ENCODE measurements at regions not wholly inside any gene's neighbourhood (a gene's known extent, or its start where the extent isn't known, plus 50 kb on each side); places are given as distances from the start of the nearest gene placed in this dataset.

DNA sequence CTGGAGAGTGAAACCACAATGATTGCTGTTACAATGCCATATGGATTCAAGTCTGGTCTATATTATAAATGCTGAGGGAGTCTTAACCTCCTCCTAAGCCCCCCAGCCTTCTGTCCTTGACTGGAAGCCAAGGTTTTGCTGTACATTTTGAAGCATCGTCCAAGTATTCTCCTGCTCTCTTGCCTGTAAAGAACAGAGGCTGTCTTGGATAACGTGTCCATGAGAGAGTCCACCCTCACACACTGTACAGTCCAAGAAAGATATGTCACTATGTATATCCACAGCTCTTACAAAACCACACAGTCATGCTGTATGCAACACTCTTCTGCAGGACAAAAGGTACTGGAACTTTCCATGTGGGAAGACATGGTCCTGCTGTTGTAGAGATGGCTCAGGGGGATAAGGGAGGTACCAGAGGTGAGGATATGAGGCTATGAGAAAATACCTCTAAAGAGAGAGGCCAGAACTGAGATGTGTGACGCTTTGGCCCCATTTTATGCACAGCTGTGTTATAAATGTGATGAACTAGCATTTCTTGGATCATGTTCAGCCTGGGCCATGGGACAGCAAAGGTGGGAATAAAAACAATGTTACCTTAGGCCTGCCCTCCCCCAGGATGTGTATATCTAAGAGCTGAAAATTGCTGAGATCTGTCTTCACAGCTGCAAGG, 678.6 kb downstream of the IQCM start:
- no peak overlapping the region for H3K27ac ChIP-seq
- H3K4me1 ChIP-seq (replicated peaks in 1 of 2): no peaks in the 10 kb centered on the region
- 60 to 75% (median 63%) methylated on average over 3 of the region's 3 CpGs for WGBS, 4 donors
- no peaks in the 10 kb centered on the region for H3K9me3 ChIP-seq (replicated peaks in 1 of 3)
- DNase-seq: no peak
- intact Hi-C loops (cut with DNase I): no loop called here
- H3K27me3 ChIP-seq: no peaks in the 10 kb centered on the region
- no peak for TF ChIP-seq POLR2A (IDR thresholded peaks at IDR 0.05)
- TF ChIP-seq, protein P1, sequence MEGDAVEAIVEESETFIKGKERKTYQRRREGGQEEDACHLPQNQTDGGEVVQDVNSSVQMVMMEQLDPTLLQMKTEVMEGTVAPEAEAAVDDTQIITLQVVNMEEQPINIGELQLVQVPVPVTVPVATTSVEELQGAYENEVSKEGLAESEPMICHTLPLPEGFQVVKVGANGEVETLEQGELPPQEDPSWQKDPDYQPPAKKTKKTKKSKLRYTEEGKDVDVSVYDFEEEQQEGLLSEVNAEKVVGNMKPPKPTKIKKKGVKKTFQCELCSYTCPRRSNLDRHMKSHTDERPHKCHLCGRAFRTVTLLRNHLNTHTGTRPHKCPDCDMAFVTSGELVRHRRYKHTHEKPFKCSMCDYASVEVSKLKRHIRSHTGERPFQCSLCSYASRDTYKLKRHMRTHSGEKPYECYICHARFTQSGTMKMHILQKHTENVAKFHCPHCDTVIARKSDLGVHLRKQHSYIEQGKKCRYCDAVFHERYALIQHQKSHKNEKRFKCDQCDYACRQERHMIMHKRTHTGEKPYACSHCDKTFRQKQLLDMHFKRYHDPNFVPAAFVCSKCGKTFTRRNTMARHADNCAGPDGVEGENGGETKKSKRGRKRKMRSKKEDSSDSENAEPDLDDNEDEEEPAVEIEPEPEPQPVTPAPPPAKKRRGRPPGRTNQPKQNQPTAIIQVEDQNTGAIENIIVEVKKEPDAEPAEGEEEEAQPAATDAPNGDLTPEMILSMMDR (IDR thresholded peaks at IDR 0.05): no peak
- no peak overlapping the region for H3K4me3 ChIP-seq
- H3K36me3 ChIP-seq (replicated peaks in 1 of 2): no peaks in the 10 kb centered on the region

DNA sequence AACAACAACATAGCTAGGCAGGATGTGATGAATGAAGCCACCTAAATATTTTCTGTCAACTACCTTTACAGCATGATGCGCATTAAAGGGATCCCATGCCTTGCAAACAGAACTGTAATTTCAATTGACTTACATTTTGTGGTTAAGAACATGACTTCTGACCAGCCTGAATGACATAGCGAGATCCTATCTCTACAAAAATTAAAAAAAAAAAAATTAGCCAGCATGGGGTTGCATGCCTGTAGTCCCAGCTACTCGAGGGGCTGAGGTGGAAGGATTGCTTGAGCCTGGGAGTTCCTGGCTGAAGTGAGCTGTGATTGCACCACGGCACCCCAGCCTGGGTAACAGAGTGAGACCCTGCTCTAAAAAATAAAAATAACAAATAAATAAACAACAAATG, 680.6 kb downstream of the IQCM start:
- Histone ChIP-seq H3K4me1 (replicated peaks in 1 of 2) (no peaks in the 10 kb centered on the region), H3K4me3 (no peak overlapping the region), H3K27me3 (no peaks in the 10 kb centered on the region), H3K27ac (no peak overlapping the region), H3K9me3 (replicated peaks in 1 of 3) (no peaks in the 10 kb centered on the region), H3K36me3 (replicated peaks in 1 of 2) (no peaks in the 10 kb centered on the region)
- 64 to 70% (median 66%) methylated on average over 4 of the region's 4 CpGs for WGBS, 4 donors
- DNase-seq: no peak
- intact Hi-C loops (cut with DNase I): no loop called here
- no peak for TF ChIP-seq POLR2A (IDR thresholded peaks at IDR 0.05)
- TF ChIP-seq, protein P1 (IDR thresholded peaks at IDR 0.05): no peak

DNA sequence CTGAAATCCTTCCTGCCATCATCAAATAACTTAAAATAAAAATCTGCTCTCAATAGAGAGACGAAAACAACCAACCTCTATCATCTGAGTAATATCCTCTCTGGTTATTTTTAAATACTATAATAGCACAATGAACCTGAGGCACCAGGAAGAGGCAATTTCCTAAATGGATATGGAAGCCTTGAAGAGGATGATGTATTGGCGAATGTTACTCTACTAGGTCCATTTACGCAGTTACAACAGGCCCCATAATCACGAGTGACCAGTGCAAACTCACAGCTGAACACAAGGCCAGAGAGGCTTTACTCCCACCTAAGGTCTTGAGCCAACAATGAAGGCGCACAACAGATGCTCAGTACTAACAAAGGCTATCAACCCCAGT, 678.8 kb upstream of the NR3C2 start:
- intact Hi-C loops (cut with DNase I): no loop called here

DNA sequence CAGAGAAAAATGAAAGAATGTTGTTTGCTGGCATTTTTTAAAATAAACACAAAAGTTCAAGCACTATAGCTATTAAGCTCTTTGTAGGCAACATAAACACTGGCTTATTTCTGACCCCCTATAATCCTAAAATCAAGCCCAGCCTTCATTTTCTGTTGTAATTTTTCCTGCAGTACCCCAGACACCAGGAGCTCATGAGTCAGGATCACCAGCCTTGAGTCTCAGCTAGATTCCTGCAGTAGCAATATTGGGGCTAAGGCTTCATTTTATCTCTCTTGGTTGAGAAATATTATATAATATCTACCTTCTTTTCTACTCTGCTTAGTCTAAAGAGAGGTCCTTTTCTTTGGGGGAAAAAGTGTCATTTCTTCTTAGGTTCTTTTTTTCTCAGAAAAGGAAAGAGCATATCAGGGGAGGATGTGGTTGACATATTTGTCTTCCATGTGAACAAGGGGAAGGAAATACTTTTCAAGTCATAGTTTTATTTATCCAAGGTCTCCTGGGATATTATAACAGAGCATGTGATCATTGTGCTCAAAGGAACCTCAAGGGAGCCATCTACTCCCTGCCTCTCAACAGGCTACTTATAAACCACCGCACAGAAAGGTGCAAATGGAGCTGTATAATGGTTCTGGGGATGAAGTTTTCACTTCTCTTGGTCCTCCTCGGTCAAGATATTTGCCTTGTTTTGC, 678.3 kb upstream of the NR3C2 start:
- 50 to 63% (median 56%) methylated on average over 2 of the region's 2 CpGs for WGBS, 4 donors
- Histone ChIP-seq H3K27me3 (no peaks in the 10 kb centered on the region), H3K9me3 (replicated peaks in 1 of 3) (no peaks in the 10 kb centered on the region), H3K27ac (no peak overlapping the region), H3K4me1 (replicated peaks in 1 of 2) (no peaks in the 10 kb centered on the region), H3K36me3 (replicated peaks in 1 of 2) (no peaks in the 10 kb centered on the region), H3K4me3 (no peak overlapping the region)
- intact Hi-C loops (cut with DNase I): no loop called here
- DNase-seq: no peak
- TF ChIP-seq POLR2A (IDR thresholded peaks at IDR 0.05): no peak

More for the DNA sequence above, 678.8 kb upstream of the NR3C2 start:
- Histone ChIP-seq H3K9me3 (replicated peaks in 1 of 3) (no peaks in the 10 kb centered on the region), H3K4me1 (replicated peaks in 1 of 2) (no peaks in the 10 kb centered on the region), H3K4me3 (no peak overlapping the region), H3K27me3 (no peaks in the 10 kb centered on the region), H3K36me3 (replicated peaks in 1 of 2) (no peaks in the 10 kb centered on the region), H3K27ac (no peak overlapping the region)
- 65 to 81% (median 71%) methylated on average over 5 of the region's 5 CpGs for WGBS, 4 donors
- TF ChIP-seq, protein P1 (IDR thresholded peaks at IDR 0.05): no peak
- TF ChIP-seq POLR2A (IDR thresholded peaks at IDR 0.05): no peak
- no peak for DNase-seq

DNA sequence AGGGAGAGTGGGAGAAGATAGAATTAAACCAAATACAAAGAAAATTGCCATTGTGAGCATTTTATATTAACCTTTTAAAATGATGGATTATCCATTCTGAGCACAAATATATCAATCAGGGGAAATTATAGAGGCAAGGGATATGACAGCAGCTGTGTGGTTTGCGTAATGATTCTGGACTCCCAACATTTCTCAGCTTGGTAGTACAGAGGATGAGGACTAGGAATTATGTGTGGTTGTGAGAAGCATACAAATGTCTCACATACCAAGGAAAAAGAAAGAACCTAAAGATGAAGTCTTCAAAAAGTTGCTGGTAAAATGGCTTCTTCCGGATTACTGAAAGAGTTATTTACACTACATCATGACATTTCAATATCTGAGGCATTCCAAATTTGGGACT, 674.6 kb upstream of the NR3C2 start:
- WGBS, 4 donors: 82 to 94% (median 87%) methylated on average over 2 of the region's 2 CpGs
- intact Hi-C loops (cut with DNase I): no loop called here

More for the DNA sequence above, 674.6 kb upstream of the NR3C2 start:
- Histone ChIP-seq H3K4me3 (no peak overlapping the region), H3K27ac (no peak overlapping the region), H3K27me3 (no peaks in the 10 kb centered on the region), H3K4me1 (replicated peaks in 1 of 2) (no peaks in the 10 kb centered on the region), H3K36me3 (replicated peaks in 1 of 2) (no peaks in the 10 kb centered on the region), H3K9me3 (replicated peaks in 1 of 3) (no peaks in the 10 kb centered on the region)
- no peak for TF ChIP-seq POLR2A (IDR thresholded peaks at IDR 0.05)
- TF ChIP-seq, protein P1 (IDR thresholded peaks at IDR 0.05): no peak
- DNase-seq: no peak
